MM.1S (cell line): ENCODE measurements at regions not wholly inside any gene's neighbourhood (a gene's known extent, or its start where the extent isn't known, plus 50 kb on each side); places are given as distances from the start of the nearest gene placed in this dataset.

Experiments
- EZH2 ChIP-seq: fragments of 300-600 bp; sonication (generic); optimal IDR thresholded peaks from 2 replicates; pipeline ENCODE3; 2017; ENCODE audit warnings: low read depth, mild to moderate bottlenecking, antibody characterized with exemption, low read length, mixed read lengths
- EZH2phosphoT487 ChIP-seq: fragments of 300-600 bp; sonication (generic); IDR thresholded peaks from 2 replicates; pipeline ENCODE4 v1.6.1; 2018; ENCODE audit warnings: antibody characterized with exemption, low read length

DNA sequence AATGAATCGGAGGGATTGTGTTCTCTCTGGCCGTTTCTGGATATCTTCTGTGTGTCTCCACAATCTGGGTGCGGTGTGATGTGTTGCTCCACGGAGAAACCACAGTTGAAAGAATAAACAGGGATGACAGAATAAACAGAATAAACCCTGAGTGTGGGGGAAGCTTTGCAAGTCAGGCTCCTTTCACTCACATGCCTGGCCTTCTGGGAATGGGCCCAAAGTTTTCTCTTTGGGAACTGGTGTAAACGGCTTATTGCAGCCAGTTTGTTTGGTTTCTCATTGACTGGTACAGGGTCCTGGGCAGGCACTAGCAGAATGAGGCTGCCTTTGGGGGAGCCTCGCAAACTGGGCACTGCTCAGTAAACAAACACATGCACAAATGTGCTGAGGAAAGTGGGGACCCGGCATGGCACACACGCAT, 324.7 kb downstream of the DLEU7 start:
- TF ChIP-seq EZH2: no peak
- no peak for TF ChIP-seq EZH2phosphoT487
